Activated CD4-positive, alpha-beta T cell treated with anti-CD3 and anti-CD28 coated beads, Interleukin-2, amount 50 U/mL, for 4 hours (primary cell): ENCODE measurements at regions not wholly inside any gene's neighbourhood (a gene's known extent, or its start where the extent isn't known, plus 50 kb on each side); places are given as distances from the start of the nearest gene placed in this dataset.

Source experiments
- DNase-seq, 2 experiments: peaks; one replicate each; pipeline ENCODE4 v3.0.0-alpha.2; 2020

GRCh38 chr13:30027569-30028455 is 177.4 kb upstream of the UBL3 start:
- no peak for DNase-seq

DNA sequence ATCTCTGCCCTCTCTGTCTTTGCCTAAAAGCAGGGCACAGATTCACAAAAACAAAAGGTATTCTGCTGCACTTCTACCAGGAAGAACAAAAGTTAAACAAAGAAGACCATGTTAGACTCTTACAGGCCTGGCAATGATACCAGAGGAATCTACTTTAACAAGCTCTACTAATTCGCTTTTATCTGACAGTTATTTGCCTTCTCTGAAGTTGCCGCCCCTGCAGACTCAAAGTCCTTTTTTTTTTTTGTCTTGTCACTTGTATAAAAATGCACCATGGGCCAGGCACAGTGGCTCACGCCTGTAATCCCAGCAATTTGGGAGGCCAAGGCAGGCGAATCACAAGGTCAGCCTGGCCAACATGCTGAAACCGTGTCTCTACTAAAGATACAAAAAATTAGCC is 176.5 kb upstream of the UBL3 start:
- DNase-seq = no peak

DNA sequence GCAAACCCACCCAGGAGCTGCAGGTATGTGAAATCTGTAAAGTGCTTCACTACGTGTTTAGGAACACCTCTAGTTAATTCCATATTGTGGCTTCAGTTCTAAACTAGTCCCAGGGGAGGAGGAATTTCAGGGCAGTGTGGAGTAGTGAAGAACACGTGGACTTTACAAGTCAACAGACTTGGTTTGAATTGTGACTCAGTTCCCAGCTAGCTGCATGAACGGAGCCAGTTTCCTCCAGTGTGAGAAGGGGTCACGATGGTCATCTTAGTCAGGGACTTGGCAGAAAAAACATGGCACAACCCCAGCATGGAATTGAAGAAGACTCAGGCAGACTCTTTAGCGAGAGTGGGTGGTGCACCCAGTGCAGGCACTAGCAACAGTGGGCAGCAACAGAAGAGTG is 175.7 kb upstream of the UBL3 start:
- no peak for DNase-seq

GRCh38 chr13:30025351-30025750 is 174.9 kb upstream of the UBL3 start:
- no peak for DNase-seq

DNA sequence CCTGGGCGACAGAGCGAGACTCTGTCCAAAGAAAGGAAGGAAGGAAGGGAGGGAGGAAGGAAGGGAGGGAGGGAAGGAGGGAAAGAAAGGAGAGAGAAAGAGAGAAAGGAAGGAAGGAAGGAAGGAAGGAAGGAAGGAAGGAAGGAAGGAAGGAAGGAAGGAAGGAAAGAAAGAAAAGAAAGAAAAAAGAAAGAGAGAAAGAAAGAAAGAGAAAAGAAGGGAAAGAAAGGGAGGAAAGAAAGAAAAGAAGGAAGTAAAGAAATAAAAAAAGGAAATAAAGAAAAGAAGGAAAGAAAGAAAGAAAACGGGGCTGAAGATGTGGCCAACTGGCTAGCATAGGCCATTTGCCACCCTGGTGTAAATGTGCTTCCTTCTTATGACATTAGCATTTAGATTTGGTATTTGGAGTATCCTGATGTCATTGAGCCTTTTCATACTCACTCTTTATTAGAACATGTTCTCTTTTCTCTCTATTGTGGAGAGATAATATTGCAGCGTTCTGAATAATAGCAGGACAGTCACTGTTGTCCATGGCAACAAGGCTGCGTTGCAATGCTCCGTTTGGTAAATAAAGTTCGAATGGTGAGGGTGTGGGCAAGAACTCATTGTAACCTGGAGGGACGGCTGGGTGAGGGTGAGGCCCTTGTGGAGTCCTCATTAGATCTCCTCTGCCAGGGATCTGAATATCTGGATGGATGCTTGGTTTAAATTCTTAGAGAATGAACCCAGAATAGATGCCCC is 173.9 kb upstream of the UBL3 start:
- DNase-seq = no peak

GRCh38 chr13:30023196-30023895 is 172.9 kb upstream of the UBL3 start:
- DNase-seq = no peak

DNA sequence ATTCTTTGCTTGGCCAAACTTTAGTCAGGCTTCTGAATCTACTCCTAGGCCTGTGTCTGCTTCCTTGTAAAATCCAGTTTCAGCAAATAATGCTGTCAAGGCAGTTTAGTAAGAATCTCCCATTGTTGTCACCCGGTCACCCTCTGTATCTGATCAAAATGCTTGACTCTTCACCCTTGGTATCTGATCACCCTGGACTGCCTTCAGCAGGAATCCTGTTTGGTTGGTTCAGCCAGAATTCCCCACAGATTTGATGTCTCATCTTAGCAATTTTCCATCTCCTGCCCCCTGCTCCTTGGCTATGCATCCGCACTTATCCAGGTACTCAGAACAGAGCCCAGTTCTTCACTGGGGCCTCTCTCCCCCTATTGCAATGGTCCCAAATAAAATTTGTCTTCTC is 172.4 kb upstream of the UBL3 start:
- no peak for DNase-seq

- DNase-seq = no peak
Measured at GRCh38 chr13:30022256-30022655, 171.8 kb upstream of the UBL3 start.

- DNase-seq = no peak
Measured at GRCh38 chr13:30021611-30022010, 171.2 kb upstream of the UBL3 start.

DNA sequence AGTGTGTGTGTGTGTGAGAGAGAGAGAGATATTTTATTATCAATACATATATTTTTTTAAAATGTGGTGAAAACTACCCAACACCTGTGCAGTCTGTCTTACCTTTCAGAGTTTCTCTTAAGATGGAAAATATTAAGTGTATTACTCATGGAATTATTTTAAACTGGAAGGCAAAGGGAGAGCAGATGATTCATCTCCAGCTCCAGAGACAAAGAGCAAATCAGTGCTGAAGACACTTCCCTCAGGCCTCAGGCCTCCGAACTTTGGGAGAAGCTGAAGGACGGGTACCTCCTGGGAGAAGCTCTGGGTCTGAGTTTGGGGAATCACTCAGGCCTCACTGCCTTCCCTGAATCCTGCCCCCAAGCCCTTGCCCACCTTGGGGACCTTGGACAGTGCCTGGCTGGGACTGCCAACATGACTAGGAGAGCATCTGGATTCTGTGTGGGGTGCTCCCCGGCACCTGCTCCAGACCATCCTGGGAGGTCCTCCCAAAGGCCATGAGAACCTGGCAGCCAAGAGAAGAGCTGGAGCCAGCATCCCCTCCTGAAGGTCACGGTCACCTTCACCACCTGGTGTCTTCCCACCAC is 170.4 kb upstream of the UBL3 start:
- no peak for DNase-seq

GRCh38 chr13:30019648-30020626 is 169.5 kb upstream of the UBL3 start:
- no peak for DNase-seq

DNA sequence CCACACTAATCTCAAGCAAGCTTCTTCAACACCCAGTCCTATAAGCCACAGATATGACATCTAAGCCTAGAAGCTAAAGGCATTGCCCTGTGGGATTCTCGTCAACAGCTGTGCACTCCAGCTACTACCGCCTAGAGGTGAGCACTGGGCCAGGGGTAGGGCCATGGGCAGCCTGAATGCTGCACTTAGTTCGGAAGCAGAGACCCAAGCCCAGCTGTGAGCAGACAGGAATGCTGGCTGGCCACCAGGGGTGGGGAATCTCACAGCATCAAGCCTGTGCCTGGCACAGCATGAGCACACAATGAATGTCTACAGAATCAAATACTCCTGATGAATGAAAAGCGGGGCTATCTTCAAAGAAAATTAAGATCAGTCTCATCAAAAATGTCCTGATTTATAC is 167.5 kb upstream of the UBL3 start:
- DNase-seq = no peak

GRCh38 chr13:30016398-30016797 is 166.0 kb upstream of the UBL3 start:
- no peak for DNase-seq

GRCh38 chr13:30009411-30009810 is 159.0 kb upstream of the UBL3 start:
- no peak for DNase-seq

- DNase-seq = no peak
Measured at GRCh38 chr13:30006246-30006645, 155.8 kb upstream of the UBL3 start.

GRCh38 chr13:30004204-30004603 is 153.8 kb upstream of the UBL3 start:
- DNase-seq = no peak

- DNase-seq = no peak
Measured at GRCh38 chr13:30002577-30002976, 152.2 kb upstream of the UBL3 start.

DNA sequence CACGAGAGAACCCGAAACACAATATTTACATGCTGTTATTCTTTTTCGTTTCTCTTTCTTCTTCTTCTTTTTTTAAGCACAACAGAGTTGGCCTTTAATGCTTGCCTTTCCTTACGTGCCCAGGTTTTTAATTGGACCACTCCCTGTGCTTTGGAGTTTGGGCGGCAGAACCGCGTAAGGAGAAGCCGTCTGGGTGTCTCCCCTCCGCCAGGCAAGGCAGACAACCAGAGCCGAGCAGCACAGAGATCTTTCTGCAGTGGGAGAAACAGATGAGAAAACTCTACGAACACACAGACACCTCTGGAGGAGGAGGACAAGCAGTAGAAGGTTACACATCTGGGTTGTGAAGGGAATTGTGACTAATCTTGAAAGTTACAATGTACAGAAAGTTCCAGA is 150.0 kb upstream of the UBL3 start:
- DNase-seq = no peak

- DNase-seq = no peak
Measured at GRCh38 chr13:29999492-30000369, 149.3 kb upstream of the UBL3 start.

GRCh38 chr13:29996316-29996715 is 145.9 kb upstream of the UBL3 start:
- no peak for DNase-seq
